Neural progenitor cell (in vitro differentiated cells): ENCODE measurements at regions not wholly inside any gene's neighbourhood (a gene's known extent, or its start where the extent isn't known, plus 50 kb on each side); places are given as distances from the start of the nearest gene placed in this dataset.

ENCODE experiments used
- CTCF ChIP-seq: fragments of 200-600 bp; sonication (generic); IDR thresholded peaks from 2 replicates; pipeline ENCODE4 v1.5.1; 2017; ENCODE audit warnings: antibody characterized with exemption, mild to moderate bottlenecking
- EZH2 ChIP-seq: fragments of 200-600 bp; sonication (generic); IDR thresholded peaks from 2 replicates; pipeline ENCODE4 v1.6.1; 2017; ENCODE audit warnings: antibody characterized with exemption, mild to moderate bottlenecking, moderate library complexity
- EZH2phosphoT487 ChIP-seq: fragments of 200-600 bp; sonication (generic); IDR thresholded peaks from 2 replicates; pipeline ENCODE4 v1.6.1; 2017; ENCODE audit warnings: antibody characterized with exemption

GRCh38 chr1:175802407-175803123 is 59.2 kb upstream of the TNR start:
- TF ChIP-seq CTCF = peak; percentile 11
- no peak for TF ChIP-seq EZH2
- no peak for TF ChIP-seq EZH2phosphoT487
